Panc1 (cell line): ENCODE measurements at regions not wholly inside any gene's neighbourhood (a gene's known extent, or its start where the extent isn't known, plus 50 kb on each side); places are given as distances from the start of the nearest gene placed in this dataset.

Experiments used
- ATAC-seq: fragments of 200-7000 bp; cut with Tn5 transposase; 2 replicates; pipeline ENCODE4 v1.9.1; 2020; ENCODE audit warnings: mild to moderate bottlenecking, moderate library complexity
- BruUV-seq: library from RNA; stranded (reverse); fragments of 400-500 nt; replicated peaks from 2 replicates; lab custom pipeline; 2021; lab: Mats Ljungman, UMichigan
- CTCF ChIA-PET: fragments of 300-600 bp; sonication (Branson Sonifier 250); formaldehyde crosslinking; loops from one replicate; lab custom pipeline; 2022; ENCODE audit warnings: antibody characterized with exemption; lab: Charles Lee
- POLR2A ChIA-PET: fragments of 300-600 bp; sonication (Branson Sonifier 250); formaldehyde crosslinking; loops from one replicate; lab custom pipeline; 2022; ENCODE audit warnings: antibody characterized with exemption; lab: Charles Lee
- DNase-seq: peaks from one replicate; pipeline ENCODE4 v3.0.0-alpha.2; 2010; ENCODE audit warnings: low read depth, low spot score
- H3K27ac ChIP-seq: 2 replicates; pipeline ENCODE4 v1.5.1; 2011; ENCODE audit warnings: mild to moderate bottlenecking, low read length, inconsistent platforms
- H3K27me3 ChIP-seq: fragments of 200-500 bp; sonication (Bioruptor generic); 2 replicates; pipeline ENCODE4 v1.6.0; 2014; ENCODE audit warnings: low read length, inconsistent platforms; ENCODE audit not compliant: control insufficient read depth, insufficient read depth
- H3K36me3 ChIP-seq: fragments of 200-500 bp; sonication (Bioruptor generic); 2 replicates; pipeline ENCODE4 v1.5.1; 2014; ENCODE audit warnings: inconsistent platforms, mild to moderate bottlenecking, low read length, moderate library complexity; ENCODE audit not compliant: control insufficient read depth, insufficient read depth
- H3K4me1 ChIP-seq: 2 replicates; pipeline ENCODE4 v1.5.1; 2011; ENCODE audit warnings: inconsistent platforms, mild to moderate bottlenecking, low read length, moderate library complexity; ENCODE audit not compliant: control insufficient read depth, insufficient read depth
- H3K4me3 ChIP-seq, 2 experiments: 2 replicates each; pipeline ENCODE4 v1.5.1; 2011 to 2012; ENCODE audit warnings: low read depth in 2 of 2, low read length in 2 of 2, mild to moderate bottlenecking in 2 of 2, inconsistent platforms in 1 of 2, moderate library complexity in 1 of 2
- H3K9me3 ChIP-seq: fragments of 200-500 bp; sonication (Bioruptor generic); 2 replicates; pipeline ENCODE4 v1.5.1; 2014; ENCODE audit warnings: low read depth, mild to moderate bottlenecking, inconsistent platforms, low read length, moderate library complexity; ENCODE audit not compliant: control insufficient read depth, insufficient read depth
- CTCF ChIP-seq: fragments of 450-650 bp; IDR thresholded peaks from 2 replicates; pipeline ENCODE4 v1.5.1; 2017; ENCODE audit warnings: mild to moderate bottlenecking
- POLR2AphosphoS5 ChIP-seq: IDR thresholded peaks from 2 replicates; pipeline ENCODE4 v1.6.1; 2012; ENCODE audit warnings: mild to moderate bottlenecking, low read depth, low read length, moderate library complexity
- REST ChIP-seq, 2 experiments: IDR thresholded peaks; 2 replicates each; pipeline ENCODE4 v1.6.1; 2011 to 2012; ENCODE audit warnings: low read depth in 2 of 2, control low read depth in 1 of 2, low read length in 1 of 2, mild to moderate bottlenecking in 1 of 2, moderate library complexity in 1 of 2; ENCODE audit not compliant: insufficient read depth in 1 of 2
- SIN3A ChIP-seq: IDR thresholded peaks from 2 replicates; pipeline ENCODE4 v1.6.1; 2012; ENCODE audit warnings: low read depth, mild to moderate bottlenecking, low read length, moderate library complexity, borderline replicate concordance; ENCODE audit not compliant: insufficient read depth
- TCF7L2 ChIP-seq: IDR thresholded peaks from 2 replicates; pipeline ENCODE4 v1.6.1; 2011; ENCODE audit warnings: mild to moderate bottlenecking, low read depth, low read length, inconsistent platforms
- in situ Hi-C: cut with HindIII; loops from 2 replicates; pipeline ENCODE4 v1.10.0; 2016; ENCODE audit warnings: low sequenced_read_pairs, low pct_unique_long_range_greater_than_20kb
- intact Hi-C: fragments of 100-400 bp; cut with micrococcal nuclease; formaldehyde crosslinking; loops from one replicate; pipeline ENCODE4 v1.10.0; 2022; ENCODE audit not compliant: unreplicated experiment

- H3K4me1 ChIP-seq = no peaks in the 10 kb centered on the region
- H3K4me3 ChIP-seq = no peak overlapping the region
- no peak for DNase-seq
- ChIA-PET CTCF (no interaction called here), POLR2A (no interaction called here)
- intact Hi-C loops = no loop called here
- no peaks in the 10 kb centered on the region for H3K36me3 ChIP-seq
- ATAC-seq = no peak
- no peaks in the 10 kb centered on the region for H3K27me3 ChIP-seq
- no peak overlapping the region for H3K27ac ChIP-seq
- TF ChIP-seq CTCF (no peak), POLR2AphosphoS5 (no peak), SIN3A (no peak), REST (IDR thresholded peaks at IDR 0.05; ENCODE audit: insufficient read depth in 1 of 2, low read depth in 2 of 2, low read length in 1 of 2) (no peak), TCF7L2 (no peak)
- no TSS peak for BruUV-seq
- in situ Hi-C loops = no loop called here
- H3K9me3 ChIP-seq = no peaks in the 10 kb centered on the region
These were observed 121.6 kb downstream of the MSTN start for GRCh38 chr2:189940913-189941312.

- intact Hi-C loops = no loop called here
- DNase-seq (no peak), ATAC-seq (no peak)
- TF ChIP-seq POLR2AphosphoS5 (no peak), SIN3A (no peak), TCF7L2 (no peak), CTCF (no peak), REST (IDR thresholded peaks at IDR 0.05; ENCODE audit: insufficient read depth in 1 of 2, low read depth in 2 of 2, low read length in 1 of 2) (no peak)
- Histone ChIP-seq H3K4me1 (no peaks in the 10 kb centered on the region), H3K4me3 (no peak overlapping the region), H3K27me3 (no peaks in the 10 kb centered on the region), H3K9me3 (no peaks in the 10 kb centered on the region), H3K36me3 (no peaks in the 10 kb centered on the region), H3K27ac (no peak overlapping the region)
- CTCF ChIA-PET = no interaction called here
- in situ Hi-C loops = no loop called here
- POLR2A ChIA-PET = no interaction called here
- no TSS peak for BruUV-seq
These were observed 124.8 kb downstream of the MSTN start for GRCh38 chr2:189937691-189938090.
